ENCODE measurements at regions not wholly inside any gene's neighbourhood (a gene's known extent, or its start where the extent isn't known, plus 50 kb on each side); places are given as distances from the start of the nearest gene placed in this dataset.

DNA sequence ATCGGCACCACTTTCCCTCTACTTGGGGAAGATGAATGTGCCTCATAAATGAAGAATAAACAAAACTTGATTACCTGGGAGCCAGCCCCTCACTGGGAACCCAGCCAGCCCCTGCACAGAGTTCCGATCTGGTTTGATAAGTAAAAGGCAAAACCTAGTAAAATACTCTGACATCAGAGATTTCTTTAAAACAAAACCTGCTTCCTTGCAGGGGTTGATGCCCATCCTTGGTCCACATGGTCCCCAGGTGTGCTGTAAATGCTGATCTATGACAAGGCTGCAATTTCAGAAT, 218.8 kb upstream of the APCDD1 start:
- no peak overlapping the region for H2AFZ ChIP-seq (replicated peaks; ENCODE audit: low read length, poor library complexity)
- no peak for DNase-seq
- no peaks in the 10 kb centered on the region for H3K36me3 ChIP-seq (ENCODE audit: control insufficient read depth, insufficient read depth, low read length)
- 0 out of 2 replicates have a peak overlapping the region, but pooled peaks have one; percentile 44 for H3K14ac ChIP-seq (replicated peaks; ENCODE audit: low read depth, low read length)
- H2BK5ac ChIP-seq (ENCODE audit: low read depth, low read length, poor library complexity, severe bottlenecking) = no peak overlapping the region
- no CpG with 5 or more reads among the region's 2 CpGs for WGBS, 2 experiments (ENCODE audit: extremely low coverage in 2 of 2, insufficient read length in 1 of 2)
- H3K9me1 ChIP-seq (ENCODE audit: insufficient read depth, low read length) = peaks cover 3% of the 10 kb centered on the region; the same call in 1 of the 2 replicates
- no peak overlapping the region for H2BK15ac ChIP-seq (ENCODE audit: low read depth, low read length)
- no peaks in the 10 kb centered on the region for H3K79me1 ChIP-seq (ENCODE audit: low read depth in 1 of 2, low read length in 2 of 2)
- no peak overlapping the region for H3K4ac ChIP-seq (ENCODE audit: low read depth, low read length)
- in situ Hi-C loops (cut with MboI; ENCODE audit: low sequenced_read_pairs) (no loop called here), dilution Hi-C loops (cut with HindIII; ENCODE audit: low sequenced_read_pairs, unreplicated experiment) (no loop called here), intact Hi-C loops (cut with micrococcal nuclease) (loop anchor here (10.0 kb wide), 4 partner anchors 161 to 279 kb away; no protein-coding TSS in a partner anchor)
- no peak overlapping the region for H3K9ac ChIP-seq (ENCODE audit: low read depth, low read length)
- peaks cover 9% of the 10 kb centered on the region for H3K4me1 ChIP-seq (ENCODE audit: control insufficient read depth, insufficient read depth, low read length)
- ChIA-PET POLR2A (ENCODE audit: unreplicated experiment) (no interaction called here), CTCF (interaction anchor here (0.5 kb wide), 1 partner anchor 247 kb away, joined by 3 read pairs; no protein-coding TSS in a partner anchor)
- no peak overlapping the region for H3K56ac ChIP-seq (ENCODE audit: extremely low read depth, insufficient read depth, low read length)
- H3K4me3 ChIP-seq (ENCODE audit: insufficient read depth, low read depth, low read length) = no peak overlapping the region
- H2BK20ac ChIP-seq (ENCODE audit: low read depth, low read length) = no peak overlapping the region
- no peaks in the 10 kb centered on the region for H4K20me1 ChIP-seq (ENCODE audit: insufficient read depth, low read length)
- no peak overlapping the region; the same call in 1 of the 2 replicates for H4K5ac ChIP-seq (ENCODE audit: low read depth, low read length)
- H2AK9ac ChIP-seq (replicated peaks; ENCODE audit: low read depth, low read length, poor library complexity) = no peak overlapping the region
- H4K91ac ChIP-seq (ENCODE audit: insufficient read depth, low read depth, low read length) = no peak overlapping the region
- no peak overlapping the region for H4K8ac ChIP-seq (ENCODE audit: low read depth in 2 of 2, low read length in 2 of 2)
- H2BK120ac ChIP-seq (ENCODE audit: low read depth, low read length) = no peak overlapping the region
- no peaks in the 10 kb centered on the region for H3K9me3 ChIP-seq (ENCODE audit: control insufficient read depth, insufficient read depth, low read length)
- H3K27me3 ChIP-seq (ENCODE audit: control insufficient read depth, insufficient read depth, low read length) = peaks cover 3% of the 10 kb centered on the region; the same call in 1 of the 2 replicates
- no peak overlapping the region for H3K4me2 ChIP-seq (ENCODE audit: low read depth, low read length)
- no peak overlapping the region for H3K23ac ChIP-seq (ENCODE audit: low read depth, low read length)
- peak overlapping the region; percentile 59; the same call in 1 of the 2 replicates for H3K27ac ChIP-seq (ENCODE audit: insufficient read depth, low read length)
- no peak for TF ChIP-seq BHLHE40 (IDR thresholded peaks at IDR 0.05; ENCODE audit: low read depth, low read length)
- TF ChIP-seq RFX5 (IDR thresholded peaks at IDR 0.05; ENCODE audit: low read depth, low read length) = no peak
- no peak for TF ChIP-seq MAFK (IDR thresholded peaks at IDR 0.05; ENCODE audit: low read depth, low read length)
- no peak for TF ChIP-seq POLR2A (IDR thresholded peaks at IDR 0.05; ENCODE audit: low read depth, low read length)
- TF ChIP-seq, protein P1, sequence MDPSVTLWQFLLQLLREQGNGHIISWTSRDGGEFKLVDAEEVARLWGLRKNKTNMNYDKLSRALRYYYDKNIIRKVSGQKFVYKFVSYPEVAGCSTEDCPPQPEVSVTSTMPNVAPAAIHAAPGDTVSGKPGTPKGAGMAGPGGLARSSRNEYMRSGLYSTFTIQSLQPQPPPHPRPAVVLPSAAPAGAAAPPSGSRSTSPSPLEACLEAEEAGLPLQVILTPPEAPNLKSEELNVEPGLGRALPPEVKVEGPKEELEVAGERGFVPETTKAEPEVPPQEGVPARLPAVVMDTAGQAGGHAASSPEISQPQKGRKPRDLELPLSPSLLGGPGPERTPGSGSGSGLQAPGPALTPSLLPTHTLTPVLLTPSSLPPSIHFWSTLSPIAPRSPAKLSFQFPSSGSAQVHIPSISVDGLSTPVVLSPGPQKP (IDR thresholded peaks at IDR 0.05; ENCODE audit: borderline replicate concordance, low read depth, low read length) = no peak
- no peak for TF ChIP-seq NFE2L2 (IDR thresholded peaks at IDR 0.05; ENCODE audit: low read depth, low read length)
- TF ChIP-seq RAD21 (IDR thresholded peaks at IDR 0.05; ENCODE audit: low read length) = no peak
- TF ChIP-seq, protein P2, sequence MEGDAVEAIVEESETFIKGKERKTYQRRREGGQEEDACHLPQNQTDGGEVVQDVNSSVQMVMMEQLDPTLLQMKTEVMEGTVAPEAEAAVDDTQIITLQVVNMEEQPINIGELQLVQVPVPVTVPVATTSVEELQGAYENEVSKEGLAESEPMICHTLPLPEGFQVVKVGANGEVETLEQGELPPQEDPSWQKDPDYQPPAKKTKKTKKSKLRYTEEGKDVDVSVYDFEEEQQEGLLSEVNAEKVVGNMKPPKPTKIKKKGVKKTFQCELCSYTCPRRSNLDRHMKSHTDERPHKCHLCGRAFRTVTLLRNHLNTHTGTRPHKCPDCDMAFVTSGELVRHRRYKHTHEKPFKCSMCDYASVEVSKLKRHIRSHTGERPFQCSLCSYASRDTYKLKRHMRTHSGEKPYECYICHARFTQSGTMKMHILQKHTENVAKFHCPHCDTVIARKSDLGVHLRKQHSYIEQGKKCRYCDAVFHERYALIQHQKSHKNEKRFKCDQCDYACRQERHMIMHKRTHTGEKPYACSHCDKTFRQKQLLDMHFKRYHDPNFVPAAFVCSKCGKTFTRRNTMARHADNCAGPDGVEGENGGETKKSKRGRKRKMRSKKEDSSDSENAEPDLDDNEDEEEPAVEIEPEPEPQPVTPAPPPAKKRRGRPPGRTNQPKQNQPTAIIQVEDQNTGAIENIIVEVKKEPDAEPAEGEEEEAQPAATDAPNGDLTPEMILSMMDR (conservative IDR thresholded peaks at IDR 0.05; ENCODE audit: low read depth, low read length) = no peak
- TF ChIP-seq MXI1 (IDR thresholded peaks at IDR 0.05; ENCODE audit: borderline replicate concordance, low read depth, low read length) = no peak
- no peak for TF ChIP-seq SMC3 (IDR thresholded peaks at IDR 0.05; ENCODE audit: low read depth, low read length)
- TF ChIP-seq RCOR1 (IDR thresholded peaks at IDR 0.05; ENCODE audit: insufficient replicate concordance, low read length) = no peak
- TF ChIP-seq, protein P3, sequence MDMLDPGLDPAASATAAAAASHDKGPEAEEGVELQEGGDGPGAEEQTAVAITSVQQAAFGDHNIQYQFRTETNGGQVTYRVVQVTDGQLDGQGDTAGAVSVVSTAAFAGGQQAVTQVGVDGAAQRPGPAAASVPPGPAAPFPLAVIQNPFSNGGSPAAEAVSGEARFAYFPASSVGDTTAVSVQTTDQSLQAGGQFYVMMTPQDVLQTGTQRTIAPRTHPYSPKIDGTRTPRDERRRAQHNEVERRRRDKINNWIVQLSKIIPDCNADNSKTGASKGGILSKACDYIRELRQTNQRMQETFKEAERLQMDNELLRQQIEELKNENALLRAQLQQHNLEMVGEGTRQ (IDR thresholded peaks at IDR 0.05; ENCODE audit: low read depth, low read length) = no peak
- no peak overlapping the region for H2AK5ac ChIP-seq (ENCODE audit: low read depth, low read length)
- BruUV-seq (replicated peaks) = no TSS peak
- H3K18ac ChIP-seq (ENCODE audit: low read depth, low read length) = peak overlapping the region; percentile 3; the same call in 1 of the 2 replicates
- ATAC-seq (ENCODE audit: low read depth) = no peak

Measured in IMR-90 (cell line).